ENCODE measurements at regions not wholly inside any gene's neighbourhood (a gene's known extent, or its start where the extent isn't known, plus 50 kb on each side); places are given as distances from the start of the nearest gene placed in this dataset.
A peak's percentile ranks its signal among the peaks of the same experiment; 100 is the strongest.

DNA sequence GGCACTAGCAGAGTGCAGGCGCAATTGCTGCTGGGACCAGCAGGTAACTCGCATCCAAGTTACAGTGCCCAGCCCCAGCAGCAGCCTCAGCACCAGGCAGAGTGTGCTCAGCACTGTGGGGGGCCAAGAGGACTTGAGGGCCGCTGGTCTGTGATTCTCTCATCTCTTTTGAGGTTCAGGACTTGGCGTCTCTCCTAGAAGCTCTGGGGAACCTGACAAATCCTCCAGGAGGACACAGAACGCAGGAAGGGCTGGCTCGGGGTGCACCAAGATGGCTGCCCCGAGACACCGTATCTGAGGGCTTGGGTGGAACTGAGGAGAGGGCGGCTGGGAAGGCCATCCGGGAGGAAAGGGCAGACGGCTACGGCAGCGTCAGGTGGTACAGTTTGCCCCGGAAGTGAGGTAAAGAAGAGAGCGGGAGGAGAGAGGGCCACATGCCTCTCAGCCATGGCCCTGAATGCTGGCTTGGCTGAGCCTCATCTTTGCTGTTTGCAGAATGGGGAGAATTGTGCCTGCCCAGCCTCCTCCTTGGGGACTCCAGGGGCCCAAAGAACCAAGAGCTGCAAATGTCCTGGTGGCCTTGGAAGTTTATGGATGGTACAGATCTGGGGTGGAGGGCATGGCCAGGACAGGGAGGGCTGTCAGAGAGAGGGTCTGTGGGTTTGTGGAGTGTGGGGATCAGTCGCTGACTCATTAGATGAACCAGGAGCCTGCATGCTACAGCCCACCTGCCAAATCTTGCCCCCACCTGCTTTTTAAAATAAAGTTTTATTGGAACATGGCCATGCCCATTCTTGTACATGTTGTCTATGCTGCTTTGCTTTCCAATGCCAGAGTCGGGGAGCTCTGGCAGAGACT lies 78.0 kb downstream of the MYEOV start:
- DNase-seq, result peak; percentile 35
- 93 to 95% methylated on average over 17 of the region's 17 CpGs for WGBS, 2 donors
- TF ChIP-seq EP300 (IDR thresholded peaks at IDR 0.05), result no peak
- no peak for TF ChIP-seq CTCF (IDR thresholded peaks at IDR 0.05)
- TF ChIP-seq POLR2AphosphoS5 (IDR thresholded peaks at IDR 0.05), result no peak
- no peak for TF ChIP-seq POLR2A (IDR thresholded peaks at IDR 0.05)
- intact Hi-C loops (cut with DNase I), result no loop called here
- H3K27me3 ChIP-seq, result peaks cover 0 to 7% (median 0%) of the 10 kb centered on the region in 3 donors
- no peaks in the 10 kb centered on the region for H3K4me1 ChIP-seq
- no peak overlapping the region for H3K27ac ChIP-seq
- H3K4me3 ChIP-seq, result no peak overlapping the region
- no peaks in the 10 kb centered on the region for H3K9me3 ChIP-seq
- no peaks in the 10 kb centered on the region for H3K36me3 ChIP-seq

DNA sequence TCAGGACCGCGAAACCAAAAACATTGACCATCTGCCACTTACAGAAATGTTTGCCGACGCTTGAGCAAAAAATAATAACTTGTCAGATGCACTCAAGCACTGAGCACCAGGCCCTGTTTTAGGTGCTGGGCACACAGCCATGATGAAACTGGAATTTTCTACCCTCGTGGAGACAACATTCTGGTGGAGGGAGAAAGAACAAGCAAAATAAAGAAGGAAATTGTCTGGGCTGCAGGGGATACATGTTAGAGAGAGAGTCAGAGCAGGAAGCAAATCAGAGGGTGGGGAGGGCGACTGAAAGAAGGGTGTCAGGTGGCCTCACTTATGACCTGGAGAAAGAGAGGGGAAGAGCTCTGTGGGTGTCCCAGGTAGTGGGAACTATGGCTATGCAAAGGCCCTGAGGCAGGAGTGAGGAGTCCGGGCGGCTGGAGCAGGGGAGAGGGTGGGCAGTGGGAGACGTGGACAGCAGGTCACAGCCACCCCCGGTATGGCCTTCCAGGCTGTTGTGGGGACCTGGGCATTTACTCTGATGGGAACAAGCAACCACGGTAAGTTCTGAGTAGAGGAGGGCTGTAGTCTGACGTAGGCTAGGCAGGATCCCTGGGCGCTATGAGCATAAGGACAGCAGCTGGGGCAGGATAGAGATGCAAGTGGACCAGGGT lies 78.8 kb downstream of the MYEOV start:
- H3K9me3 ChIP-seq, result no peaks in the 10 kb centered on the region
- intact Hi-C loops (cut with DNase I), result no loop called here
- no peak overlapping the region for H3K4me3 ChIP-seq
- DNase-seq, result no peak
- H3K36me3 ChIP-seq, result no peaks in the 10 kb centered on the region
- 92 to 95% methylated on average over 13 of the region's 13 CpGs for WGBS, 2 donors
- no peak overlapping the region for H3K27ac ChIP-seq
- H3K4me1 ChIP-seq, result no peaks in the 10 kb centered on the region
- peaks cover 0 to 7% (median 0%) of the 10 kb centered on the region in 3 donors for H3K27me3 ChIP-seq
- no peak for TF ChIP-seq EP300 (IDR thresholded peaks at IDR 0.05)
- TF ChIP-seq POLR2AphosphoS5 (IDR thresholded peaks at IDR 0.05), result no peak
- TF ChIP-seq CTCF (IDR thresholded peaks at IDR 0.05), result no peak

DNA sequence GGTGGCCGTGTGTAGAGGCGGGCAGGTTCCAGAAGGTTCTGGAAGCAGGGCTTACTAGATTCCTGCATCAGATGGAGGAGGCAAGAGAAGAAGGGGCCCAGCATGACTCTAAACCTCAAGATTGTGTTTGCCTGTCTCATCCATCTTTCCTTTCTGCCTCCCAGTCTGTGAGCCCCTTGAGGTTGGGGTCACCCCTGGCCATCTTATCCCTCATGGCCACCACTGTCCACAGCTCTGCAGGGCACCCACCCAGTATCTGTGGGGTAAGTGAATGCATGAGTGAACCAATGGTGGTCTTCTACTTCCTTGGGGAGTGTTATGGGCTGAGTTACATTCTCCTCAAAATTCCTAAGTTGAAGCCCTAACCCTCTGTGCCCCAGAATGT lies 79.3 kb downstream of the MYEOV start:
- H3K4me1 ChIP-seq, result no peaks in the 10 kb centered on the region
- no peaks in the 10 kb centered on the region for H3K9me3 ChIP-seq
- peaks cover 0 to 7% (median 0%) of the 10 kb centered on the region in 3 donors for H3K27me3 ChIP-seq
- H3K4me3 ChIP-seq, result no peak overlapping the region
- 92 to 96% methylated on average over 2 of the region's 2 CpGs for WGBS, 2 donors
- TF ChIP-seq EP300 (IDR thresholded peaks at IDR 0.05), result no peak
- TF ChIP-seq CTCF (IDR thresholded peaks at IDR 0.05), result no peak
- no peak for TF ChIP-seq POLR2AphosphoS5 (IDR thresholded peaks at IDR 0.05)
- no peak for TF ChIP-seq POLR2A (IDR thresholded peaks at IDR 0.05)
- DNase-seq, result no peak
- intact Hi-C loops (cut with DNase I), result no loop called here
- H3K27ac ChIP-seq, result no peak overlapping the region
- no peaks in the 10 kb centered on the region for H3K36me3 ChIP-seq

- TF ChIP-seq CTCF (IDR thresholded peaks at IDR 0.05) (no peak), POLR2A (IDR thresholded peaks at IDR 0.05) (no peak), EP300 (IDR thresholded peaks at IDR 0.05) (no peak), POLR2AphosphoS5 (IDR thresholded peaks at IDR 0.05) (no peak)
- intact Hi-C loops (cut with DNase I), result no loop called here
Measured at GRCh38 chr11:69374110-69374945, 80.4 kb downstream of the MYEOV start.

More at GRCh38 chr11:69374110-69374945, 80.4 kb downstream of the MYEOV start:
- Histone ChIP-seq H3K9me3 (no peaks in the 10 kb centered on the region), H3K4me1 (no peaks in the 10 kb centered on the region), H3K36me3 (no peaks in the 10 kb centered on the region), H3K27ac (no peak overlapping the region), H3K27me3 (peaks cover 0 to 7% (median 0%) of the 10 kb centered on the region in 3 donors), H3K4me3 (no peak overlapping the region)
- 22 to 51% methylated on average over 22 of the region's 22 CpGs for WGBS, 2 donors
- peak; percentile 59 for DNase-seq

All from sigmoid colon (tissue), 6 donors.